WTC11 (cell line): ENCODE measurements at regions not wholly inside any gene's neighbourhood (a gene's known extent, or its start where the extent isn't known, plus 50 kb on each side); places are given as distances from the start of the nearest gene placed in this dataset.

Experiments
- ATAC-seq: fragments of 200-7000 bp; cut with Tn5 transposase; 2 replicates; pipeline ENCODE4 v1.10.0; 2021; ENCODE audit warnings: mild to moderate bottlenecking, moderate library complexity
- CTCF ChIA-PET: fragments of 300-600 bp; sonication (Branson Sonifier 250); formaldehyde crosslinking; loops from one replicate; lab custom pipeline; 2021; ENCODE audit warnings: antibody characterized with exemption; lab: Charles Lee
- POLR2A ChIA-PET: fragments of 350-600 bp; sonication (Branson Sonifier 250); formaldehyde crosslinking; loops from one replicate; lab custom pipeline; 2021; ENCODE audit warnings: antibody characterized with exemption; lab: Charles Lee
- DNase-seq: peaks from one replicate; pipeline ENCODE4 v3.0.0; 2021; ENCODE audit warnings: low spot score
- H3K27ac Mint-ChIP-seq: 2 replicates; pipeline ENCODE4 v1.8.0; 2021; ENCODE audit warnings: mixed read lengths
- H3K27me3 Mint-ChIP-seq: 2 replicates; pipeline ENCODE4 v1.8.0; 2021; ENCODE audit warnings: low read depth, mild to moderate bottlenecking, moderate library complexity, mixed read lengths
- H3K36me3 Mint-ChIP-seq: 2 replicates; pipeline ENCODE4 v1.8.0; 2021; ENCODE audit warnings: mixed read lengths
- H3K4me1 Mint-ChIP-seq: 2 replicates; pipeline ENCODE4 v1.8.0; 2022; ENCODE audit warnings: mixed read lengths
- H3K4me3 Mint-ChIP-seq: 2 replicates; pipeline ENCODE4 v1.8.0; 2021; ENCODE audit warnings: mild to moderate bottlenecking, moderate library complexity, mixed read lengths
- H3K9me3 Mint-ChIP-seq: 2 replicates; pipeline ENCODE4 v1.8.0; 2021; ENCODE audit warnings: mixed read lengths
- ARID4B ChIP-seq: sonication (generic); formaldehyde crosslinking; IDR thresholded peaks from 2 replicates; pipeline ENCODE4 v1.8.0; 2023; ENCODE audit warnings: missing genetic modification reagents, mild to moderate bottlenecking, borderline replicate concordance
- ATF1 ChIP-seq: sonication (generic); formaldehyde crosslinking; IDR thresholded peaks from 2 replicates; pipeline ENCODE4 v1.8.1; 2023; ENCODE audit warnings: mild to moderate bottlenecking, moderate library complexity, missing genetic modification reagents
- ATF6 ChIP-seq: sonication (generic); formaldehyde crosslinking; IDR thresholded peaks from 2 replicates; pipeline ENCODE4 v1.8.1; 2023; ENCODE audit warnings: mild to moderate bottlenecking, missing genetic modification reagents
- CTCF ChIP-seq: fragments of 200-600 bp; IDR thresholded peaks from 2 replicates; pipeline ENCODE4 v1.8.0; 2022; ENCODE audit warnings: antibody characterized with exemption
- E2F4 ChIP-seq: sonication (generic); formaldehyde crosslinking; IDR thresholded peaks from 2 replicates; pipeline ENCODE4 v1.8.1; 2022; ENCODE audit warnings: low read depth, mild to moderate bottlenecking, moderate library complexity, missing genetic modification reagents, borderline replicate concordance
- EMX1 ChIP-seq: fragments of 250-450 bp; sonication (Bioruptor Pico); IDR thresholded peaks from 2 replicates; pipeline ENCODE4 v1.8.0; 2021; ENCODE audit warnings: mild to moderate bottlenecking
- HMGXB4 ChIP-seq: sonication (generic); formaldehyde crosslinking; IDR thresholded peaks from 2 replicates; pipeline ENCODE4 v1.8.1; 2023; ENCODE audit warnings: mild to moderate bottlenecking, moderate library complexity, missing genetic modification reagents
- MAX ChIP-seq: sonication (generic); formaldehyde crosslinking; IDR thresholded peaks from 2 replicates; pipeline ENCODE4 v1.8.0; 2022; ENCODE audit warnings: mild to moderate bottlenecking, missing genetic modification reagents
- NFATC4 ChIP-seq: fragments of 250-450 bp; sonication (Bioruptor Pico); IDR thresholded peaks from 2 replicates; pipeline ENCODE4 v1.9.0; 2021; ENCODE audit warnings: mild to moderate bottlenecking
- NFYB ChIP-seq: sonication (generic); formaldehyde crosslinking; conservative IDR thresholded peaks from 2 replicates; pipeline ENCODE4 v1.8.0; 2022; ENCODE audit warnings: low read depth, missing genetic modification reagents
- NR1H2 ChIP-seq: sonication (generic); formaldehyde crosslinking; IDR thresholded peaks from 2 replicates; pipeline ENCODE4 v1.9.0; 2021; ENCODE audit warnings: mild to moderate bottlenecking, moderate library complexity, missing genetic modification reagents
- NR2C2 ChIP-seq: sonication (generic); formaldehyde crosslinking; IDR thresholded peaks from 2 replicates; pipeline ENCODE4 v1.8.0; 2022; ENCODE audit warnings: mild to moderate bottlenecking, missing genetic modification reagents
- NR3C1 ChIP-seq: sonication (generic); formaldehyde crosslinking; conservative IDR thresholded peaks from 2 replicates; pipeline ENCODE4 v1.8.1; 2023; ENCODE audit warnings: low read depth, mild to moderate bottlenecking, missing genetic modification reagents
- OVOL2 ChIP-seq: fragments of 250-450 bp; sonication (Bioruptor Pico); IDR thresholded peaks from 2 replicates; pipeline ENCODE4 v1.9.0; 2021; ENCODE audit warnings: mild to moderate bottlenecking, borderline replicate concordance
- PREB ChIP-seq: sonication (generic); formaldehyde crosslinking; IDR thresholded peaks from 2 replicates; pipeline ENCODE4 v1.8.1; 2022; ENCODE audit warnings: mild to moderate bottlenecking, missing genetic modification reagents, moderate library complexity, borderline replicate concordance
- RORB ChIP-seq: fragments of 250-450 bp; sonication (Bioruptor Pico); IDR thresholded peaks from 2 replicates; pipeline ENCODE4 v1.9.0; 2021; ENCODE audit warnings: mild to moderate bottlenecking
- SP1 ChIP-seq: sonication (generic); formaldehyde crosslinking; conservative IDR thresholded peaks from 2 replicates; pipeline ENCODE4 v1.8.1; 2022; ENCODE audit warnings: missing genetic modification reagents
- TEAD1 ChIP-seq: sonication (generic); formaldehyde crosslinking; IDR thresholded peaks from 2 replicates; pipeline ENCODE4 v1.8.0; 2022; ENCODE audit warnings: mild to moderate bottlenecking, missing genetic modification reagents

GRCh38 chr6:91135406-91136103, 548.7 kb upstream of the MAP3K7 start:
- Mint-ChIP-seq H3K27ac (no peak overlapping the region), H3K4me3 (no peak overlapping the region), H3K9me3 (no peaks in the 10 kb centered on the region), H3K36me3 (no peaks in the 10 kb centered on the region), H3K27me3 (no peaks in the 10 kb centered on the region), H3K4me1 (no peaks in the 10 kb centered on the region)
- CTCF ChIA-PET: no interaction called here
- POLR2A ChIA-PET: no interaction called here
- no peak for ATAC-seq
- no peak for TF ChIP-seq NR1H2 (CRISPR knock-in tag)
- no peak for TF ChIP-seq CTCF
- TF ChIP-seq RORB (CRISPR knock-in tag): no peak
- no peak for TF ChIP-seq NFATC4 (CRISPR knock-in tag)
- TF ChIP-seq ATF6: no peak
- TF ChIP-seq NR3C1 (CRISPR knock-in tag): no peak
- no peak for TF ChIP-seq ATF1 (CRISPR knock-in tag)
- no peak for TF ChIP-seq NR2C2 (CRISPR knock-in tag)
- no peak for TF ChIP-seq TEAD1 (CRISPR knock-in tag)
- TF ChIP-seq ARID4B (CRISPR knock-in tag): no peak
- no peak for TF ChIP-seq EMX1
- no peak for TF ChIP-seq HMGXB4
- TF ChIP-seq MAX (CRISPR knock-in tag): no peak
- no peak for TF ChIP-seq E2F4 (CRISPR knock-in tag)
- no peak for TF ChIP-seq SP1
- no peak for TF ChIP-seq NFYB (CRISPR knock-in tag)
- no peak for TF ChIP-seq PREB
- no peak for TF ChIP-seq OVOL2
- DNase-seq: no peak
